A549 (cell line): ENCODE measurements at regions not wholly inside any gene's neighbourhood (a gene's known extent, or its start where the extent isn't known, plus 50 kb on each side); places are given as distances from the start of the nearest gene placed in this dataset.
"Not testable (repeated sequence)": the region's sequence is repeated elsewhere in the genome, so short reads cannot be mapped to it uniquely, and the experiment has no call there.

Experiments
- ATAC-seq, 2 experiments: fragments of 200-7000 bp in 1 of 2; fragments of >200 bp in 1 of 2; cut with Nextera tagmentation in 1 of 2; cut with Tn5 transposase in 1 of 2; 3 replicates each; pipeline versions ENCODE4 v1.8.0 to v1.9.1; 2018 to 2020; ENCODE audit warnings: mild to moderate bottlenecking in 1 of 2, moderate library complexity in 1 of 2
- CTCF ChIA-PET: fragments of 300-600 bp; sonication (Branson Sonifier 250); formaldehyde crosslinking; extraction: SDS; loops from one replicate; lab custom pipeline; 2021; ENCODE audit warnings: antibody characterized with exemption, inconsistent platforms; lab: Yijun Ruan, JAX
- POLR2A ChIA-PET: fragments of 350-600 bp; formaldehyde crosslinking; extraction: SDS; loops from one replicate; lab custom pipeline; 2021; ENCODE audit warnings: antibody characterized with exemption, inconsistent platforms; lab: Yijun Ruan, JAX
- DNase-seq, 2 experiments: peaks; one replicate each; pipeline versions ENCODE4 v3.0.0 to v3.0.0-alpha.2; 2011 to 2016; ENCODE audit warnings: low read depth in 1 of 2, low spot score in 1 of 2
- FAIRE-seq: peaks from 2 replicates; lab custom pipeline; 2011; peaks lifted over from hg19 to GRCh38; lab: Jason Lieb, UNC
- H3K27ac ChIP-seq, 2 experiments: fragments of >200 bp; sonication (Bioruptor Twin); formaldehyde crosslinking; 3 replicates each; pipeline ENCODE4 v1.5.1; 2016 to 2017
- H3K4me1 ChIP-seq: fragments of >200 bp; sonication (Bioruptor Twin); formaldehyde crosslinking; 3 replicates; pipeline ENCODE4 v1.6.1; 2016
- H3K4me2 ChIP-seq: fragments of >200 bp; sonication (Bioruptor Twin); formaldehyde crosslinking; 3 replicates; pipeline ENCODE4 v1.6.1; 2016
- H3K4me3 ChIP-seq: fragments of >200 bp; sonication (Bioruptor Twin); formaldehyde crosslinking; 3 replicates; pipeline ENCODE4 v1.5.1; 2016
- H3K9me3 ChIP-seq: fragments of >200 bp; sonication (Bioruptor Twin); formaldehyde crosslinking; 3 replicates; pipeline ENCODE4 v1.6.1; 2016
- CBX2 ChIP-seq: fragments of 200-600 bp; sonication (generic); IDR thresholded peaks from 2 replicates; pipeline ENCODE4 v1.6.1; 2016; ENCODE audit warnings: low read depth, mild to moderate bottlenecking, borderline replicate concordance
- CEBPB ChIP-seq, 2 experiments: fragments of >200 bp in 1 of 2; sonication (Bioruptor Twin) in 1 of 2; formaldehyde crosslinking in 1 of 2; IDR thresholded peaks; 2 replicates each; pipeline ENCODE4 v1.6.1; 2012 to 2016
- CHD4 ChIP-seq: fragments of 200-600 bp; sonication (generic); IDR thresholded peaks from 2 replicates; pipeline ENCODE4 v1.6.1; 2016; ENCODE audit warnings: antibody characterized with exemption, mild to moderate bottlenecking, borderline replicate concordance
- EHF ChIP-seq: fragments of 250-450 bp; sonication (Bioruptor Pico); IDR thresholded peaks from 2 replicates; pipeline ENCODE4 v1.5.0; 2020; ENCODE audit warnings: mild to moderate bottlenecking
- EHMT2 ChIP-seq: fragments of 200-600 bp; sonication (generic); IDR thresholded peaks from 2 replicates; pipeline ENCODE4 v1.6.1; 2016; ENCODE audit warnings: antibody characterized with exemption, low read depth, mild to moderate bottlenecking, moderate library complexity
- FOSL2 ChIP-seq, 2 experiments: fragments of 450-650 bp in 1 of 2; fragments of >200 bp in 1 of 2; sonication (Bioruptor Twin) in 1 of 2; formaldehyde crosslinking; IDR thresholded peaks; 2 replicates each; pipeline versions ENCODE4 v1.5.0 to v1.6.1; 2016 to 2020; ENCODE audit warnings: mild to moderate bottlenecking in 1 of 2, moderate library complexity in 1 of 2
- FOXS1 ChIP-seq: fragments of 250-450 bp; sonication (Bioruptor Pico); IDR thresholded peaks from 2 replicates; pipeline ENCODE4 v1.5.0; 2020; ENCODE audit warnings: mild to moderate bottlenecking, moderate library complexity
- GATA3 ChIP-seq: IDR thresholded peaks from 2 replicates; pipeline ENCODE4 v1.6.1; 2012; ENCODE audit warnings: borderline replicate concordance
- HOXA7 ChIP-seq: fragments of 250-450 bp; sonication (Bioruptor Pico); IDR thresholded peaks from 2 replicates; pipeline ENCODE4 v1.5.0; 2020; ENCODE audit warnings: mild to moderate bottlenecking, moderate library complexity
- JUN ChIP-seq, 2 experiments: fragments of >200 bp; sonication (Bioruptor Twin); formaldehyde crosslinking; IDR thresholded peaks; 2 replicates in 1 of 2; 3 replicates in 1 of 2; pipeline ENCODE4 v1.6.1; 2016 to 2017
- KDM5A ChIP-seq: fragments of 200-600 bp; sonication (generic); IDR thresholded peaks from 2 replicates; pipeline ENCODE4 v1.6.1; 2016; ENCODE audit warnings: antibody characterized with exemption, mild to moderate bottlenecking
- MAFK ChIP-seq: fragments of 450-650 bp; IDR thresholded peaks from 2 replicates; pipeline ENCODE4 v1.6.1; 2014; ENCODE audit not compliant: partially characterized antibody
- MYC ChIP-seq: IDR thresholded peaks from 2 replicates; pipeline ENCODE4 v1.6.1; 2012; ENCODE audit warnings: mild to moderate bottlenecking, inconsistent platforms, low read length, improper control_type of control experiment, borderline replicate concordance
- NR3C1 ChIP-seq: fragments of >200 bp; sonication (Bioruptor Twin); formaldehyde crosslinking; IDR thresholded peaks from 3 replicates; pipeline ENCODE4 v1.6.1; 2017
- POLR2A ChIP-seq: IDR thresholded peaks from 2 replicates; pipeline ENCODE4 v1.6.1; 2012; ENCODE audit warnings: mild to moderate bottlenecking, low read length
- POLR2AphosphoS2 ChIP-seq: conservative IDR thresholded peaks from 2 replicates; pipeline ENCODE4 v1.6.1; 2012; ENCODE audit warnings: low read length, improper control_type of control experiment, inconsistent platforms
- RAD21 ChIP-seq, 2 experiments: fragments of >200 bp in 1 of 2; sonication (Bioruptor Twin) in 1 of 2; formaldehyde crosslinking in 1 of 2; IDR thresholded peaks in 1 of 2; conservative IDR thresholded peaks in 1 of 2; 2 replicates in 1 of 2; 3 replicates in 1 of 2; pipeline ENCODE4 v1.6.1; 2012 to 2018; ENCODE audit warnings: inconsistent platforms in 1 of 2
- TFCP2L1 ChIP-seq: fragments of 250-450 bp; sonication (Bioruptor Pico); IDR thresholded peaks from 2 replicates; pipeline ENCODE4 v1.5.0; 2021; ENCODE audit warnings: mild to moderate bottlenecking
- ZC3H11A ChIP-seq: fragments of 450-650 bp; IDR thresholded peaks from 2 replicates; pipeline ENCODE4 v1.6.1; 2014; ENCODE audit warnings: antibody characterized with exemption, mild to moderate bottlenecking
- ZNF302 ChIP-seq: fragments of 250-450 bp; sonication (Bioruptor Pico); IDR thresholded peaks from 2 replicates; pipeline ENCODE4 v1.9.0; 2021; ENCODE audit warnings: inconsistent platforms, mild to moderate bottlenecking, moderate library complexity
- WGBS: methylation state at CpG from one replicate; pipeline ENCODE4 v1.1.6; 2017; ENCODE audit errors: missing lambda C conversion rate; 5-methylcytosine and 5-hydroxymethylcytosine counted together
- TF ChIP-seq, protein P1 (sequence below): fragments of >200 bp; sonication (Bioruptor Twin); formaldehyde crosslinking; IDR thresholded peaks from 2 replicates; pipeline ENCODE4 v1.6.1; 2016
- TF ChIP-seq, protein P2 (sequence below): fragments of 200-600 bp; sonication (generic); IDR thresholded peaks from 2 replicates; pipeline ENCODE4 v1.6.1; 2016; ENCODE audit warnings: antibody characterized with exemption, mild to moderate bottlenecking, moderate library complexity

GRCh38 chrY:12215564-12216022 is 485.4 kb upstream of the USP9Y start (continued):
- TF ChIP-seq EHF (CRISPR knock-in tag) (no peak), ZC3H11A (no peak), FOSL2 (IDR thresholded peaks at IDR 0.05) (no peak), FOSL2 (CRISPR knock-in tag; IDR thresholded peaks at IDR 0.05) (no peak), ZNF302 (CRISPR knock-in tag) (no peak)

GRCh38 chrY:12230921-12231320 is 470.1 kb upstream of the USP9Y start:
- Histone ChIP-seq H3K4me2 (no peak overlapping the region), H3K4me3 (no peak overlapping the region), H3K27ac (no peak overlapping the region), H3K4me1 (no peaks in the 10 kb centered on the region), H3K9me3 (no peaks in the 10 kb centered on the region)
- TF ChIP-seq JUN (IDR thresholded peaks at IDR 0.05): no peak
- TF ChIP-seq KDM5A: no peak
- TF ChIP-seq EHMT2: no peak
- FAIRE-seq (no peak), ATAC-seq (no peak), DNase-seq (no peak)
- ChIA-PET CTCF (no interaction called here), POLR2A (no interaction called here)
- 0% methylated on average over 1 of the region's 1 CpG for WGBS

GRCh38 chrY:12236399-12236798 is 464.6 kb upstream of the USP9Y start:
- Histone ChIP-seq H3K9me3 (no peaks in the 10 kb centered on the region), H3K4me1 (no peaks in the 10 kb centered on the region), H3K4me2 (no peak overlapping the region), H3K27ac (no peak overlapping the region), H3K4me3 (no peak overlapping the region)
- TF ChIP-seq RAD21 (conservative IDR thresholded peaks at IDR 0.05 in 1 of 2, IDR thresholded peaks at IDR 0.05 in 1 of 2) (no peak), POLR2AphosphoS2 (no peak), ZNF302 (CRISPR knock-in tag) (no peak), JUN (IDR thresholded peaks at IDR 0.05) (no peak), MYC (no peak), POLR2A (no peak), CBX2 (no peak), NR3C1 (no peak), FOXS1 (CRISPR knock-in tag) (no peak)
- TF ChIP-seq, protein P1, sequence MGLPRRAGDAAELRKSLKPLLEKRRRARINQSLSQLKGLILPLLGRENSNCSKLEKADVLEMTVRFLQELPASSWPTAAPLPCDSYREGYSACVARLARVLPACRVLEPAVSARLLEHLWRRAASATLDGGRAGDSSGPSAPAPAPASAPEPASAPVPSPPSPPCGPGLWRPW: no peak
- ChIA-PET CTCF (no interaction called here), POLR2A (no interaction called here)
- ATAC-seq (no peak), FAIRE-seq (no peak), DNase-seq (no peak)
- 57% methylated on average over 4 of the region's 4 CpGs for WGBS

DNA sequence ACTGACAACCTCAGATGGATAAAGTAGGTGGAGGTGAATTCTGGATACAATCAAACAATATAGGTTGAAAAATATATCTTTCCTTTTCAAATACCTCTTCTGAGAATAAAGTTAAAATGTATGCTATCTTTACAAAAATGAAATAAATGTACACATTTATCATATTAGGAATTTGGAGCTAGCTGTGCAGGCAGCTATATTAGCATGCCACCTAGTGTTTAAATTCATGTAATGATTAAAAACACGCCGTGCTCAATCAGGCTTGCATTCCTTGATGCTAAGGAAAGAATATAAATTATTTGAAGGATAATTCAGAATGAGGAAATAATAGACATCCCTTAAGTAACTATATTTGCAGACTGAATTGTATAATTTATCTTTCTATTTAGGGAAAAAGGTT is 460.7 kb upstream of the USP9Y start:
- H3K4me1 ChIP-seq, H3K4me2 ChIP-seq, DNase-seq, H3K27ac ChIP-seq, H3K9me3 ChIP-seq, CTCF ChIA-PET, POLR2A ChIA-PET, H3K4me3 ChIP-seq, ATAC-seq: not testable (repeated sequence)
- 0% methylated on average over 2 of the region's 2 CpGs for WGBS
- TF ChIP-seq RAD21 (conservative IDR thresholded peaks at IDR 0.05 in 1 of 2, IDR thresholded peaks at IDR 0.05 in 1 of 2): peak in 1 of 2 experiments; percentile 31; a peak in 1 of 5 replicates
- peak; percentile 36 for FAIRE-seq

- POLR2A ChIA-PET: no interaction called here
- Histone ChIP-seq H3K4me2 (no peak overlapping the region), H3K4me1 (no peaks in the 10 kb centered on the region), H3K27ac (no peak overlapping the region), H3K9me3 (no peaks in the 10 kb centered on the region)
- CTCF ChIA-PET: no interaction called here
- 0% methylated on average over 1 of the region's 1 CpG for WGBS
- no peak for DNase-seq
- TF ChIP-seq POLR2A (no peak), POLR2AphosphoS2 (no peak), GATA3 (no peak), CEBPB (IDR thresholded peaks at IDR 0.05) (no peak), MAFK (no peak), HOXA7 (no peak), TFCP2L1 (CRISPR knock-in tag) (no peak), EHMT2 (no peak), CHD4 (no peak), JUN (IDR thresholded peaks at IDR 0.05) (no peak)
- TF ChIP-seq, protein P2, sequence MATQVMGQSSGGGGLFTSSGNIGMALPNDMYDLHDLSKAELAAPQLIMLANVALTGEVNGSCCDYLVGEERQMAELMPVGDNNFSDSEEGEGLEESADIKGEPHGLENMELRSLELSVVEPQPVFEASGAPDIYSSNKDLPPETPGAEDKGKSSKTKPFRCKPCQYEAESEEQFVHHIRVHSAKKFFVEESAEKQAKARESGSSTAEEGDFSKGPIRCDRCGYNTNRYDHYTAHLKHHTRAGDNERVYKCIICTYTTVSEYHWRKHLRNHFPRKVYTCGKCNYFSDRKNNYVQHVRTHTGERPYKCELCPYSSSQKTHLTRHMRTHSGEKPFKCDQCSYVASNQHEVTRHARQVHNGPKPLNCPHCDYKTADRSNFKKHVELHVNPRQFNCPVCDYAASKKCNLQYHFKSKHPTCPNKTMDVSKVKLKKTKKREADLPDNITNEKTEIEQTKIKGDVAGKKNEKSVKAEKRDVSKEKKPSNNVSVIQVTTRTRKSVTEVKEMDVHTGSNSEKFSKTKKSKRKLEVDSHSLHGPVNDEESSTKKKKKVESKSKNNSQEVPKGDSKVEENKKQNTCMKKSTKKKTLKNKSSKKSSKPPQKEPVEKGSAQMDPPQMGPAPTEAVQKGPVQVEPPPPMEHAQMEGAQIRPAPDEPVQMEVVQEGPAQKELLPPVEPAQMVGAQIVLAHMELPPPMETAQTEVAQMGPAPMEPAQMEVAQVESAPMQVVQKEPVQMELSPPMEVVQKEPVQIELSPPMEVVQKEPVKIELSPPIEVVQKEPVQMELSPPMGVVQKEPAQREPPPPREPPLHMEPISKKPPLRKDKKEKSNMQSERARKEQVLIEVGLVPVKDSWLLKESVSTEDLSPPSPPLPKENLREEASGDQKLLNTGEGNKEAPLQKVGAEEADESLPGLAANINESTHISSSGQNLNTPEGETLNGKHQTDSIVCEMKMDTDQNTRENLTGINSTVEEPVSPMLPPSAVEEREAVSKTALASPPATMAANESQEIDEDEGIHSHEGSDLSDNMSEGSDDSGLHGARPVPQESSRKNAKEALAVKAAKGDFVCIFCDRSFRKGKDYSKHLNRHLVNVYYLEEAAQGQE: no peak
- TF ChIP-seq, all 56 proteins: peak for 0
- ATAC-seq (no peak), FAIRE-seq (no peak)
- no peak overlapping the region for H3K4me3 ChIP-seq
Observed at GRCh38 chrY:12244146-12244545, 456.9 kb upstream of the USP9Y start.
